GM19240 (cell line): ENCODE measurements at regions not wholly inside any gene's neighbourhood (a gene's known extent, or its start where the extent isn't known, plus 50 kb on each side); places are given as distances from the start of the nearest gene placed in this dataset.
"Not testable (repeated sequence)": the region's sequence is repeated elsewhere in the genome, so short reads cannot be mapped to it uniquely, and the experiment has no call there.

ENCODE experiments used
- DNase-seq: peaks from one replicate; pipeline ENCODE4 v3.0.0; 2011; ENCODE audit warnings: low spot score; ENCODE audit not compliant: insufficient read length

DNA sequence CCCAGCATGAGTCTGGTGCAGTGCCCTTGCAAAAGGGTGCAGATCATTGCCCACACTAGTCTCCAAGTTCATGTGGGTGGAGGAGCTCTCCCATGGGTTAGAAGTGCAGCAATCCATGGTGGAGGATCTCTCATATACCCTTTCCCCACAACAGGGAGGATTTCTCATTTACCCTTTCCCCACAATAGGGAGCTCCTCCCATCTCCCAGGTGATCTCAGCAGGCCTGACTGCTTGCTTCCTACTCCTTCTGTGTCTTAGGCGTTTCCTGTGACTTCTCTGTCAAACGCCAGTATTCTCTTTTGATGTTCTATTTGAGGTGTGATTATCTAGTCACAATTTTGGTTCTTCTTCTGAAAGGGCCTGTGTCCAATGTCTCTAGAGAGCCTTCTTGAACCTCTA lies 133.8 kb upstream of the RFX3 start:
- no peak for DNase-seq

DNA sequence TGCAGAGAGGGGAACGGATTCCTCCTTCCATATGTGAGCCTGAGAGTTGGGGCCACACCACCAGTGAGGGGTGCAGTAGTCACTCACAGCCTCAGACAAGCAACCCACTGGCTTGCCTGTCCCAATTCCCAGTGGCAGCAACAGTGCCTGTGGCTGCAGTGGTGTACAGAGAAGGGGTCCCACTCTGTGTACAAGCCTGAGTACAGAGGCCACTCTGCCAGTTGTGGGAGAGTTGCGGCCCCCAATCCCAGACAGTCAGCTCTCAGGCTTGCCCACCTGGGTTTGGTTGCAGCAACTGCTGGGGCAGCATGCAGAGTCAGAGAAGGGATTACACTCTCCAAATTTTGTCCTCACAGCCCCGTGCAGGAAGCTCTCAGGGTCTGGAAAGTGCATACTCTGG lies 133.2 kb upstream of the RFX3 start:
- no peak for DNase-seq

DNA sequence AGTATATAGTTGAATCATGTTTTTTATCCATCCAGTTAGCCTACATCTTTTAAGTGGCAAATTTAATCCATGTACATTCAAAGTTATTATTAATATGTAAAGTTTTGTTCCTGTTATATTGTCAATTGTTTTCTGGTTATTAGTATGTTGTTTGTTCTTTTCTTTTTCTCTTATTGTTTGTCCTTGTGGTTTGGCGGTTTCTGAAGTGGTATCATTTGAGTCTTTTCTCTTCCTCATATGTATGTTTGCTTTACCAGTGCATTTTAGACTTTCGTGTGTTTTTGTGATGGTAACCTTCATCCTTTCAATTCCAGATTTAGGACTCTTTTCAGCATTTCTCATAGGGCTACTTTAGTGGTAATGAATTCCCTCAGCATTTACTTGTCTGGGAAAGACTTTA lies 130.4 kb upstream of the RFX3 start:
- DNase-seq: no peak

DNA sequence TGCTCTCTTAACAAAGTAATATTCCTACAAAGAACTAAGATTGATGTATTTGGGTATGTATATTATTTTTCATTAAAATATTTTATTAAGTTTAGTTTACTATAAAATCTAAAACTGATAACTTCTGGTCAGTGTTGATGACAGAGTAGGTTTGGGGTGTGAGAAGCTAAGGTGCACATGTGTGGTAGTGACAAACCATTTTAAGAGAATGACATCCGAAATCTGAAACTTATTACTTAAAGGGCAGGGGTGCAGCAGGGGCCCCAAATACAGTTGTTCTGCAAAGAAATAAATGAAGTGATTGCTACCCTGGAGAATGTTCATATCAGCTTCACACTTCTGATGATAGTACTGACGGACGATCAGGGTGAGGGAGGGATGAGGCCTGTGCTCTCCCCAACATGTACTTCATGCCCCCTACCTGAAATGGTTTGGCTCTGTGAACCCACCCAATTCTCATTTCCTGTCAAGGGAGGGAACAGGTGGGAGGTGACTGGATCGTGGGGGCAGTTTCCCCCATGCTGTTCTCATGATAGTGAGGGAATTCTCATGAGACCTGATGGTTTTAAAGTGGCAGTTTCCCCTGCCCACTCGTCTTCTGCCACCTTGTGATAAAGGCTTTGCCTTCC lies 125.3 kb upstream of the RFX3 start:
- no peak for DNase-seq

DNA sequence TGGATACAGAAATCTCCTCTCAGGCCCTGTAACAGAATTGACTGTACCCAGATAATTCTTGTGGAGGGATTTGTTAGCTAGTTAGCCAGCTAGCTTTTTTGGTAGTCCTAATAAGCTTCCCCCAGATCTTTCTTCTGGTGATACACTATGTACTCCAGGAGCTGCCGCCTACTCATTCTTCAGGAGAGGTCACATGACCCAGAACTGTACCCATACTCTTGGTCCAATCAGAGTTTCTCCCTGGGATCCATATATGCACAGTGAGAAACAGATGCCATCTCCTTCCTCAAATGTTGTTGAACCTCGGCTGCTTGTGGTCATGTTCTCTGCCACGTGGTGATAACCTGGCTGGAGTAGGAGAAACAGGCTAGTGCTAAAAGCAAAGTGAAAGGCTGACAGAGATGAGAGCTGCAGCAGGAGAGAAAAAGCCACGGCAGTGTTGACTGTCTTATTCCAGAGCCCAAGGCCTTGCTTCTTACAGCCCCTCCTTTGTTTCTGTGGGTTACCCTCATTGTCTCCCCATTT lies 123.0 kb upstream of the RFX3 start:
- no peak for DNase-seq

DNA sequence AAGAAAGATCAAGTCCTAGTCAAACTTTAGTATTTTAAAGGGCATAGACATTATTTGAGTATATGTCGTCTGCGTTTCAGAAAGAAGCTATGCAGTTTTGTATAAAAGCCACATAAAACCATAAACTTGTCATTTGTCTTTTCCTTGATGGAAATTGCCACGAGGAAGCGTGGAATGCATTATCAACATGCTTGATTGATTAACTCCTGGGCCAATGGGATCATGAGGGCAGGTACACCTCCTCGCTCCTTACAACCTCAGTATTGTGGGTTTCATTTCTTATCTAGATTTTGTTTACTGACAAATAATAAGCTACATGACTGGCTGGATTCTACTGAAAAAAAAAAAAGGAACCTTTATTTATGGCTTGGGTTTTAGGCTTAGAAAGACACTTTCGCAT lies 122.5 kb upstream of the RFX3 start:
- DNase-seq: no peak

DNA sequence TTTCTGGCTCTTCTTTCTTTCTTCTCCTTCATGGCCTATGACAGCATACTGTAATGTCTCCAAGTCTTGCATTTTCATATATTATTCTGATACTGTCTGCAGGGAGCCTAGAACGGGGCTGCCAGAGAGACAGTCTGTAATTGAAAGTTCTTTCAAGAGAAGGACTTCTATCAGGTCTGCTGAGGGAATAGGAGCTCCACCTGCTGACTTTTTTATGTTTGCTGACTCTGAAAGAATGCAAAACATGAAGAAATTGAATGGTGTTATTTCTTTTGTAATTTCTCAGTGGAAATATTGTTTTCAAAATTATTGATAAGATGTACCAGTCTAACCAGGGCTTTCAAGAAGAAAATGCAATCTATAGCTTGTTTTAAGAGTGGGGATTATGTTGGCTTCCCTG lies 121.9 kb upstream of the RFX3 start:
- DNase-seq: no peak

- DNase-seq: no peak
These were observed 120.4 kb upstream of the RFX3 start for GRCh38 chr9:3646226-3646625.

DNA sequence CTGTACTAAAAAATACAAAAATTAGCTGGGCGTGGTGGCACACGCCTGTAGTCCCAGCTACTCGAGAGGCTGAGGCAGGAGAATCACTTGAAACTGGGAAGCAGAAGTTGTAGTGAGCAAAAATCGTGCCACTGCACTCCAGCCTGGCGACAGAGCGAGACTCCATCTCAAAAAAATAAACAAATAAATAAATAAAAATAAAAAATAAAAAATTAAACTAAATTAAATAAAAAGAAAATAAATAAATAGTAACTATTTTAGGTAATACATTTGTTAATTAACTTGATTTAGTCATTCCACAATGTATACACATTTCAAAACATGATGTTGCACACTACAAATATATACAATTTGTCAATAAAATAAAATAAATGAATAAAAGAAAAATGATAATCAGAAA lies 116.3 kb upstream of the RFX3 start:
- DNase-seq: not testable (repeated sequence)

DNA sequence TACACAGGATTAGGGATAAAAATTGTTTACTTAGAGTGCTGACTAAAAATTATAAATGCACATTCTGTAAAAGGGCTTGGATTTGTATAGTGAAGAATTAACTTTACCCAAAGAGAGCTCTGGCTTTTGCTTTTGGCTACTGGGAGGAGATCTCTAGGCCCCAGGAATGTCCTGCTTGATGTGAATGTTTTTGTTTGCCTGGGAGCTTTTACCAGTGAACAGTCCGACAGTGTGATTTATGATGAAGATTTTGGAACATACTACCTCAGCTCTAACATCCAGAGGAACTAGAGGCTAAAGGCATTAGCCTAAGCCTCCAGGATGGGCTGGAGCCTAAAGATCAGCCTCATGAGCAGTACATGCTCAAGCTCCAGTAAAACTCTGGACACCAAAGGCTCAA lies 103.7 kb upstream of the RFX3 start:
- DNase-seq: no peak

- DNase-seq: no peak
These were observed 102.4 kb upstream of the RFX3 start for GRCh38 chr9:3628239-3628638.

DNA sequence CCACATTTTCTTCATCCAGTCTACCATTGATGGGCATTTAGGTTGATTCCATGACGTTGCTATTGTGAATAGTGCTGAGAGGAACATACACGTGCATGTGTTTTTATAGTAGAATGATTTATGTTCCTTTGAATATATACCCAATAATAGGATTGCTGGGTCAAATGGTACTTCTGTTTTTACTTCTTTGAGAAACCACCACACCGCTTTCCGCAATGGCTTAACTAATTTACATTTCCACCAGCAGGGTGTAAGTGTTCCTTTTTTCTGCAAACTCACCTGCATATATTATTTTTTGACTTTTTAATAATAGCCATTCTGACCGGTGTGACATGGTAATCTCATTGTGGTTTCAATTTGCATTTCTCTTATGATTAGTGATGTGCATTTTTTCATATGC lies 82.2 kb upstream of the RFX3 start:
- no peak for DNase-seq

DNA sequence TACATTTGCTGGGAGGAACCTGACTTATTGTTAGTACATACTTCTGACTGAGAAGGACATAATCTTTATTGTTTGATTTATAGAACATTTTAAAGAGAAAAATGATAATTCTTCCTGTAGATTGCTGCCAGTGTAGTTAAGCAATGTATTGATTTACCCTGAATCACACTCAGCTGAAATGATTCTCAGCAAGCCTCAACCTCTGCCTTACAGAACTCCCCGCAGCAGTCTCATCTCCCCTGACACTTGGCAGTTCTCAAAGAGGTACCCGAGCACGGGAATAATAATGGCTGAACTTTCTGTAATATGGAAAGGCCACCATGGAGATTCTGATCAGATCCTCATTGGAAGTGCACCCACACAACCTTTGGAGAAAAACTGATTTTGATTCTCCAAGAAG lies 74.9 kb upstream of the RFX3 start:
- no peak for DNase-seq

DNA sequence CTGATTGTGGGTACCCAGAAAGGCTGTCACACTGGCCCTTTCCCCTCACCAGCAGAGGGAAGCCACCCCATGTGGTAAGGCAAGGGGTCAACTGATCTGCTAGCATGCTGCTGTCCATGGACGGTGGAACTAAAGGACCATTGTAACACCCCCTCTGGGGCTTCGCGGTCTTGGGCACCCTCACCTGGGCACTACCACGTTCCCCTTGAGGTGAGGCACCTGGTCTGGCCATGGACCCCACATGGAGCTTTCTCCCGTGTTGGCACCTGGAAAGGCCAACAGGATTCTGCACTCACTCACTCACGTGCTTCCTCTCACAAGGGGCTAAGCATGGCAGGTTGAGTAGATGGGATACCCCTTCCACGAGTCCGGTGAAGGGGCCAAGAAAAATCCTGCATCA lies 72.0 kb upstream of the RFX3 start:
- no peak for DNase-seq

DNA sequence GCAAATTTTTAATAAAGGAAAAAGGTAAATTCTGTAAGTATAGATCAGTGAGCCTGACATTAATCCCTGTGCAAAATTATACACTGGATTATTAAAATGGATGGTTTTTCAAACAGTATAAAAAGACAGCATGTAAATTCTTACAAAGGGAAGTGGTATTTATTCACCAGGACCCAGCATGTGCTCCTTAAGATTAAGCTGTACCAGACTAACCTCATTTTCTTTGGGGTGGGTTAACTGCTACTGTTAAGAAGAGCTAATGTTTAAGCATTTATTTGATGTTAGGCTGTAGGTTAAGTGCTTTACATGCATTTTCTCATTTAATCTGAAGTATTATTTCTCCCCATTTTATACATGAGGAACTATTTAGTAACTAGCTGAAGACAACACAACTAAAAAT lies 60.3 kb upstream of the RFX3 start:
- no peak for DNase-seq

GRCh38 chr9:3585606-3586005 lies 59.8 kb upstream of the RFX3 start:
- no peak for DNase-seq

DNA sequence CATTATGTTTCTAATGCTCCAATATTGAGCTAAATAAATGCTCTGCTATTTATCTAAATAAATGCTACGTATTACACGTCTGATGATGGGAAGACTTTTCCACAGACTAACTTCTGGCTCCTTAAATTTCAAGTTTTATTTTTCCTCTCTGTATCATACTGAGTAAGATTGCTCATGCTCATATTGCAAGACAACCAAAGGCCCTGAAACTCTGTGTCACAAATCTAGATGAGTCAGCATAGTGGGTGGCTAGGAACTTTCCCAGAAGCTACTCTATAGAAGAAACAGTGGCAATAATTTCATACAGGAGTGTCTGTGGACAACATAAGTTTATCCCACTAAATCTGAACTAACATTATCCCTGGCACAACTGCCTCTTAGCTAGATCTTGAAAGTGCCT lies 53.0 kb upstream of the RFX3 start:
- no peak for DNase-seq

- DNase-seq: no peak
These were observed 50.5 kb upstream of the RFX3 start for GRCh38 chr9:3576328-3576727.

DNA sequence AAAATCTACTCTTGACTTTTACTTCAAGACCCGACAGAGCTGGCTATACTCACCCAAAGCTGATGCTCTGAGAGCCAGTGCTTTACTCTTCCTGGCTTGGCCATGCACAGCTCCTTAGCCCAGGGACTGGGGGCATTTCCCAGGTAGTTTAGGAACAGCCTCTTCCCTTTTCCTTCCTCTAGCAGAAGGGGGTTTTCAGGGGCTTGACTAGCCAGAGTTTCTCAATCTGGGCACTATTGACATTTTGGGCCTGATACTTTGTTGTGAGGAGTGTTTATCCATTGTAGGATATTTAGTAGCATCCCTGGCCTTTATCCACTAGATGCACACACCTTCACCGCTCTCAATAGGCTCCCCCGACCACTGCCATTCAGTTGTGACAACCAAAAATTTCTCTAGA lies 50.0 kb upstream of the RFX3 start:
- no peak for DNase-seq
